ENCODE measurements at regions not wholly inside any gene's neighbourhood (a gene's known extent, or its start where the extent isn't known, plus 50 kb on each side); places are given as distances from the start of the nearest gene placed in this dataset.

- Mint-ChIP-seq H3K36me3 (ENCODE audit: insufficient read depth in 1 of 3, low read depth in 3 of 3) (no peaks in the 10 kb centered on the region), H3K27me3 (ENCODE audit: low read depth) (peaks cover 4% of the 10 kb centered on the region)
Observed at GRCh38 chr21:33984021-33984481, 68.4 kb upstream of the ATP5PO start.

More at GRCh38 chr21:33984021-33984481, 68.4 kb upstream of the ATP5PO start:
- no peaks in the 10 kb centered on the region for H3K27me3 ChIP-seq (ENCODE audit: insufficient read depth, low read length)
- H3K56ac ChIP-seq (ENCODE audit: insufficient read length, low read depth, low read length): no peak overlapping the region
- no peaks in the 10 kb centered on the region for H3K79me1 ChIP-seq (ENCODE audit: insufficient read depth, low read depth, low read length, poor library complexity, severe bottlenecking)
- H3K4me1 ChIP-seq (ENCODE audit: insufficient read depth, low read length): no peaks in the 10 kb centered on the region
- H2BK12ac ChIP-seq (ENCODE audit: insufficient read length, low read depth, low read length): no peak overlapping the region
- no peaks in the 10 kb centered on the region for H3K23me2 ChIP-seq (ENCODE audit: insufficient read length, low read depth, low read length, poor library complexity, severe bottlenecking)
- no peak overlapping the region for H2BK20ac ChIP-seq (ENCODE audit: low read depth, low read length, poor library complexity, severe bottlenecking)
- Mint-ChIP-seq H3K4me3 (no peak overlapping the region), H3K9me3 (peaks cover 0 to 3% of the 10 kb centered on the region in 2 experiments; a peak in 2 of 5 replicates), H3K4me1 (peaks cover 14 to 18% of the 10 kb centered on the region in 2 experiments), H3K27ac (no peak overlapping the region)
- no peak overlapping the region for H3K14ac ChIP-seq (ENCODE audit: insufficient read depth, low read length)
- H3K27ac ChIP-seq (ENCODE audit: insufficient read length, low read depth, low read length): no peak overlapping the region
- no peak overlapping the region for H2AK5ac ChIP-seq (ENCODE audit: insufficient read length, low read length)
- no peak overlapping the region for H3K9ac ChIP-seq (ENCODE audit: extremely low read depth, insufficient read length, low read length)
- no peak overlapping the region for H2BK120ac ChIP-seq (ENCODE audit: low read depth, low read length, poor library complexity, severe bottlenecking)
- no peaks in the 10 kb centered on the region for H3K79me2 ChIP-seq (ENCODE audit: insufficient read depth, low read length)
- no peak overlapping the region for H2AFZ ChIP-seq (ENCODE audit: low read length)
- no peak overlapping the region for H3K18ac ChIP-seq (ENCODE audit: insufficient read length, low read depth, low read length)
- no peak overlapping the region for H4K8ac ChIP-seq (replicated peaks; ENCODE audit: insufficient read length, low read depth, low read length)
- H3K23ac ChIP-seq (ENCODE audit: insufficient read length, low read depth, low read length): no peak overlapping the region
- H3K4ac ChIP-seq (ENCODE audit: low read depth, low read length): no peak overlapping the region
- no peak for DNase-seq
- no peak overlapping the region for H4K5ac ChIP-seq (ENCODE audit: insufficient read length, low read depth, low read length)
- H3K9me3 ChIP-seq (ENCODE audit: control insufficient read depth, low read depth, low read length): no peaks in the 10 kb centered on the region
- no peak overlapping the region for H3K4me2 ChIP-seq (ENCODE audit: insufficient read depth, insufficient read length, low read length)
- H4K20me1 ChIP-seq (ENCODE audit: control insufficient read depth, insufficient read depth, insufficient read length): no peaks in the 10 kb centered on the region
- WGBS (ENCODE audit: extremely low coverage, insufficient read length, low lambda C conversion rate): no CpG with 5 or more reads among the region's 13 CpGs
- TF ChIP-seq CTCF (conservative IDR thresholded peaks at IDR 0.05): no peak
- H2BK5ac ChIP-seq (ENCODE audit: insufficient read length, low read length): no peak overlapping the region
- no peak overlapping the region for H4K91ac ChIP-seq (ENCODE audit: insufficient read length, low read depth, low read length)
- no peak overlapping the region for H2BK15ac ChIP-seq (ENCODE audit: low read depth, low read length)
- H3T11ph ChIP-seq (ENCODE audit: low read length): no peak overlapping the region
